ENCODE measurements at regions not wholly inside any gene's neighbourhood (a gene's known extent, or its start where the extent isn't known, plus 50 kb on each side); places are given as distances from the start of the nearest gene placed in this dataset.

GRCh38 chr16:47983999-47984580 lies 171.7 kb downstream of the ABCC12 start:
- 93 to 96% methylated on average over 5 of the region's 5 CpGs for WGBS, 2 donors
- no peak for TF ChIP-seq POLR2A (IDR thresholded peaks at IDR 0.05)
- no peak for TF ChIP-seq EP300 (IDR thresholded peaks at IDR 0.05)
- no peak for TF ChIP-seq POLR2AphosphoS5 (IDR thresholded peaks at IDR 0.05)
- no peak for TF ChIP-seq CTCF (IDR thresholded peaks at IDR 0.05)
- ATAC-seq (ENCODE audit: low FRiP score in 2 of 2): no peak

GRCh38 chr16:47980212-47980611 lies 175.6 kb downstream of the ABCC12 start:
- no peaks in the 10 kb centered on the region for H3K36me3 ChIP-seq
- no peaks in the 10 kb centered on the region for H3K9me3 ChIP-seq
- no peak for ATAC-seq (ENCODE audit: low FRiP score in 2 of 2)
- no peaks in the 10 kb centered on the region for H3K27me3 ChIP-seq
- H3K27ac ChIP-seq: no peak overlapping the region
- no peaks in the 10 kb centered on the region for H3K4me1 ChIP-seq
- WGBS, 2 donors: 86 to 87% methylated on average over 8 of the region's 8 CpGs
- TF ChIP-seq CTCF (IDR thresholded peaks at IDR 0.05) (no peak), EP300 (IDR thresholded peaks at IDR 0.05) (no peak), POLR2AphosphoS5 (IDR thresholded peaks at IDR 0.05) (no peak)
- DNase-seq: no peak
- no peak overlapping the region for H3K4me3 ChIP-seq

More at GRCh38 chr16:47983999-47984580, 171.7 kb downstream of the ABCC12 start:
- Histone ChIP-seq H3K27me3 (no peaks in the 10 kb centered on the region), H3K4me1 (no peaks in the 10 kb centered on the region), H3K27ac (no peak overlapping the region), H3K36me3 (no peaks in the 10 kb centered on the region), H3K9me3 (no peaks in the 10 kb centered on the region), H3K4me3 (no peak overlapping the region)
- DNase-seq: no peak

- no peak for ATAC-seq (ENCODE audit: low FRiP score in 2 of 2)
- no peak overlapping the region for H3K27ac ChIP-seq
- no peak for DNase-seq
- 53 to 81% methylated on average over 1 of the region's 1 CpG for WGBS, 2 donors
- no peak overlapping the region for H3K4me3 ChIP-seq
- no peaks in the 10 kb centered on the region for H3K4me1 ChIP-seq
- no peak for TF ChIP-seq EP300 (IDR thresholded peaks at IDR 0.05)
- no peak for TF ChIP-seq POLR2A (IDR thresholded peaks at IDR 0.05)
- no peak for TF ChIP-seq POLR2AphosphoS5 (IDR thresholded peaks at IDR 0.05)
- no peak for TF ChIP-seq CTCF (IDR thresholded peaks at IDR 0.05)
- H3K9me3 ChIP-seq: no peaks in the 10 kb centered on the region
- H3K36me3 ChIP-seq: no peaks in the 10 kb centered on the region
- no peaks in the 10 kb centered on the region for H3K27me3 ChIP-seq
Measured at GRCh38 chr16:47979616-47980182, 176.1 kb downstream of the ABCC12 start.

GRCh38 chr16:47979164-47979520 lies 176.7 kb downstream of the ABCC12 start:
- no peak overlapping the region for H3K4me3 ChIP-seq
- no peak for TF ChIP-seq CTCF (IDR thresholded peaks at IDR 0.05)
- no peak for TF ChIP-seq POLR2A (IDR thresholded peaks at IDR 0.05)
- no peak for TF ChIP-seq POLR2AphosphoS5 (IDR thresholded peaks at IDR 0.05)
- TF ChIP-seq EP300 (IDR thresholded peaks at IDR 0.05): no peak
- WGBS, 2 donors: 56 to 61% methylated on average over 5 of the region's 5 CpGs
- no peaks in the 10 kb centered on the region for H3K9me3 ChIP-seq
- no peak overlapping the region for H3K27ac ChIP-seq
- no peak for ATAC-seq (ENCODE audit: low FRiP score in 2 of 2)
- DNase-seq: no peak
- no peaks in the 10 kb centered on the region for H3K4me1 ChIP-seq
- no peaks in the 10 kb centered on the region for H3K27me3 ChIP-seq
- H3K36me3 ChIP-seq: no peaks in the 10 kb centered on the region
